ENCODE measurements at regions not wholly inside any gene's neighbourhood (a gene's known extent, or its start where the extent isn't known, plus 50 kb on each side); places are given as distances from the start of the nearest gene placed in this dataset.

DNA sequence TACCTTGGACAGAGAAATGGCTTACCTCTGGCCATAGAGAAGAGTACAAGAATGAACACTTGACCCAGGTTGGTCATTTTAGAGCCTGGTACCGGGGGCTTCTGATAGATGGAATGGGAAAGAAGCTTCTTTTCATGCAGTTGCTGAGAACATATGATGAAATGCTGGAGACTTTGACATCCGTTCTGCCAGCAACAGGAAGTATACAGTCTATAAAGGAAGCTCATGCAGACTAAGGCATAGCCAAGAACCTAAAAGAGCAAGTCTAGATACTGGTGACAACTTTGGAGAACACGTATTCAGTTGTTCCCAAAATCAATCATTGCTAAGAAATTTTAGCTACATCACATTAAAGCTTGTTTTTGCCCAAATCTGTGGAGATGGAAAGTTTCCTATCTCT is 894.6 kb downstream of the METTL15 start:
- no peak for ATAC-seq
- intact Hi-C loops (cut with DNase I), result no loop called here
- no peak for DNase-seq

DNA sequence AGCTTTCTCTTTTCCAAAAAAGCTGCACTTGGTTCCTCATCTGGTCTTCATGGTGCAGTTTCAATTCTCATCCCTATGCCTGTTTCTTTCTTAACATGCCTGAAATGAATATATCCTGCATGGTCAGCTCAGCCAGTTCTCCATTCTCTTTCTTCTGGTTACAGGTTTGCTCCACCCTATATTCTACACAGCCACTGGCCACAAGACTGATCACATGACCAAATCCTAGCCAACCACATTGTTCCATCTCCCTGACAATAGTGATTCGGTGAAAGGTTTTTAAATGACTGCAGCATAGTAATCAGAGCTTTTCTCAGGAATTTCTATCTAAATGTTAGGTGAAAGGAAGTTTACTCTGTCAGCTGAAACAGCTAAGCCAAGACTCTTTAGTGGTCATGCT is 891.4 kb downstream of the METTL15 start:
- no peak for DNase-seq
- ATAC-seq, result no peak
- intact Hi-C loops (cut with DNase I), result no loop called here

DNA sequence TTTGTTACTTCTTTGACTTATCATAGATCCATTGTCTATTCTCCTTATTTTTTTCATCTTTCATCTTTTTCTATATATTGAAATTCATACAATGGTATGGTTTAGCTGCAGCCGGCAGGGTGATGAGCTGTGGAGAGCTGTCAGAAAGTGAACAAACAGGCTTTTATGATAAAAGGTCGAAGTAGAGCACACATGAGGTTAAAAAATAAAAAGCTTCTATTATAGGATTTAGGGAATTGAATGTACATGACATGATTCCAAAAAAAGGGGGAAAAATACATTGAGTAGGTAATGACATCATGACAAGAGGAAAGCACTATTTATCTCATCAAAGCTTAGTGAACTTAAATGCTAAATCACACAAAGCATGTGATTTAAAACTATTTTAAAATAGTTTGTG is 884.8 kb downstream of the METTL15 start:
- ATAC-seq (no peak), DNase-seq (no peak)
- intact Hi-C loops (cut with DNase I), result no loop called here

DNA sequence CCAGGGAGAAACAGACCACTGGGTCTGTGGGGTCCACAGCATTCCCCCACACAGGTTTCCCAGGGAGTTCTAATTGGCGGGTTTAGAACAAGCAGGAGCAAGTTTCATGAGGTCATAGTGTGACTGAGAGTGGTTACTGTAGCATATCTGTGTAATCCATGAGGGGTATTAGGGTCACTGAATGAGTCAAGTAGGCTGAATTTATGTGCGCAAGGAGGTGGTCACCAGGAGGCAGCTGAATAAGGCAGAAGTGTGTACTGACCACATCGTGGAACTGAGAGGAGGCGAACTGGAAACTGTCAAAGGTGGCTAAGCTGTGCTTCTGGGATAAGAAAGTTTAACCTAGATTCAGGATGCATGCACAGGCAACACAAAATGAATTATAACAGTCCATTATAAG is 876.0 kb downstream of the METTL15 start:
- intact Hi-C loops (cut with DNase I), result no loop called here
- ATAC-seq (no peak), DNase-seq (no peak)

DNA sequence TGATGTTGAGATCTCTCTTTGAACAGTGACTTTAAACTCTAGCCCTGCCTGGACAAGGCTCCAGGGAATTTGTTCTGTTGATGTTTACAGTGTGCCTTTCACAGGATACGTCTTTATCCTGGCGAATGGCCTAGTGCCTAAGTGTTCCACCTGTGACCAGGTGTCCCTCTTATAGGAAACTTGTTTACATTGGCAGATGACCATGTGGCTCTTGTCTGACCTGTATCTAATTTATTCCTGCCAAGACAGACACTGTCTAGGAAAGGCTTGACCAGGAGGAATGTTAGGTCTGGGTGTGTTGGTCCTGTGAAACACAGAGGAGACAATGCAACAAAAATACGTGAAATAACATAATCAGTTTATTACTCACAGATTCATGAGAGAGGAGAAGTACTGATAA is 875.6 kb downstream of the METTL15 start:
- intact Hi-C loops (cut with DNase I), result no loop called here
- ATAC-seq, result no peak

DNA sequence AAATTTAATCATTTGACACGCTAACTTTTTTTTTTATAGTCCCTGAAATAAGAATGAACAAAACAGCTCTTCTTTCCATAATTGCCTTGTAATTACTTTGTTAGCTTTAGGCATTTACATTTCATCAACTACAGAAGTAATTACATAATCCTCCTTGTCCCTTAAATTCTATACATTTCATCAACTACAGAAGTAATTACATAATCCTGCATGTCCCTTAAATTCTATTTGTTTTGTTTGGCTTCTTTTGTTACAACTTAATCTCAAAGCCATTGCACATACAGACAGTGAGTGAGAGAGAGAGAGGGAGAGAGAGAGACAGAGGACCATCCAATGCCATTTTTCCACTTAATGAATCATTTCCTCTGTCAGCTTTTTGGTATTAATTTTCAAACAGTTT is 873.2 kb downstream of the METTL15 start:
- ATAC-seq (no peak), DNase-seq (no peak)
- intact Hi-C loops (cut with DNase I), result no loop called here

More for the DNA sequence above, 875.6 kb downstream of the METTL15 start:
- DNase-seq, result no peak

DNA sequence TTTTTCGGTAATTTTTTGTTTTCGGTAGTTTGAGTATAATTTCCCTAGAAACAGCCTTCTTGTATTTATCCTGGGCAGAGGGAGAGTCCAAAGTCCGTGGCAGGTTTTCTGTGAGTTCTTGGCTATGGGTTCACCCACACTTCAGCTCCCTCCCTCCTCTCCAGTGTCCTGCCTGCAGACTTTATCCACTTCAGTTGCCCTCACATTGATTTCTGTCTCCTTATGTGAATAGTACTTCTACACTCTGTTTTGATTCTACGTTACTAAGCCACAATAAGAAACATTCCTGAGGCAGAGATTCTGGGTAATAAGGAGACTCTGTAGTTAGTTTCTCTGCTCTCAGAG is 868.6 kb downstream of the METTL15 start:
- intact Hi-C loops (cut with DNase I), result no loop called here
- DNase-seq (no peak), ATAC-seq (no peak)

DNA sequence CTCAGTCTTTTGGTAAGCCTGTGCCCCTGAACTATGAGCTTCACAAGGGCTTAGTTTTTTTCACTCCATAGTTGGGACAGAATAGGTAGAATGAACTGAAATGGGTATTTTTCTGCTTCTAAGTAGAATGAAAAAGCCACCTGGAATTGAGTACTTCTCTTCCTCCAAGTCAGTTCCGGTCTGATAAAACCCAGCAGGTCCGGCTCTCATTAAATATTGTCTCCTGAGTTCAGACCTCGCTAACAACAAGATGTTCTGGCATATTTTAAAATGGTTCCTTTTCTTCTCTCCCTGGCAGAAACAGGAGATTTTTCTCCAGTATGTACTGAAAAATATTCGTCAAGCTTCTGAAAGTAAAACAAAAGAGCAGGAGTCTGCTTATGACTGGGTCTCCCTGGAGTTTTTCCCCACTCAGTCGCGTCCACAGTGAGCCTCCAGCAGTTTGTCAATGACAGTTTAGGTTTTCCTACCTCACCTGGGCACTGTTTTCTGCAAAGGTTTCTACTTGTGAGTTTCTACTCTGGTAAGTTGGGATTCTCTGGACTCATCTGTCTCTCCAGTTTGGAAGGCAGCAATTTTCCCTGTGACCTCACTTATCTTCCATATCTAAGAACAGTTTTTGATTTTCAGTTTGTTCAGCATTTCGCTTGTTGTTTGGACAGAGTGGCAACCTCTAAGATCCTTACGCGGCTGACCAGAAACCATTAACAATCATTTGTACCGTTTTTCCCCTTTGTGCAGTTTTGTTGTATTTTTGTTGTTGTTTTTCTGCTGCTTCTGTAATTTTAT is 868.0 kb downstream of the METTL15 start:
- ATAC-seq (no peak), DNase-seq (no peak)
- intact Hi-C loops (cut with DNase I), result no loop called here

DNA sequence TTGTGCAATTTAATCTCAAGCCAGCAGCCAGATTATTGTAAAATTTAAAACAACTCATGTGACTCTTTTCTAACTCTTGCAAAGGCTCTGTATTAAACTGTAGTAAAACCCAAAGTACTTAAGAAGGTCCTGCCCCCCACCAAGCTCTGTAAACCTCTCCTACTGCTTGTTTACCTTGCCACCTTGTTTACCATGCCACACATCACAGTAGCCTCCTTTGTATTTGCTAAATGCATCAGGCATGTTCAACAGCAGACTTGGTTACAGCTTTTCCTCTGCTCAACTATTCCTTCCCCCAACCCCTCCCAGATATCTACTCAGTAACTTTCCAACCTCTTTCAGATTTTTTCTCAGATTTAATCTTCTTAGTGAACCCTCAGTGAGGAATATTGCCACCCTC is 861.6 kb downstream of the METTL15 start:
- ATAC-seq (no peak), DNase-seq (no peak)
- intact Hi-C loops (cut with DNase I), result no loop called here

DNA sequence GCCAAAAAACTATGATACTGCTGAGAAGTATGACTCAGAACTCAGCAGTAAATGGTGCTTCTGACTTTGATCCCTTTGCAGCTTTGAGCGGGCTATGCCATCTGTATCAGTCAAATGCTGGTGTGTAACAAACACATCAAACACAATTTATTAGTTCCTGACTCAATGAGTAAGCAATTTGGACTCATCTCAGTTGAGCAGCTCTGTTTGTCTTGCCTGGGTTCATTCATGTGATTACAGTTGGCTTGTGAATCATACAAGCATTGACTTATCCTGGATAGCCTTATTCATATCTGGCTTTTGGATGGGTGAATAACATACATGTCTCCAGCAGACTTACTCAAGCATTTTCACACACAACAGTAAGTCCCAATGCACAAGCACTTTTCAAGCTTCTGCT is 858.8 kb downstream of the METTL15 start:
- DNase-seq, result no peak
- ATAC-seq, result no peak
- intact Hi-C loops (cut with DNase I), result no loop called here

DNA sequence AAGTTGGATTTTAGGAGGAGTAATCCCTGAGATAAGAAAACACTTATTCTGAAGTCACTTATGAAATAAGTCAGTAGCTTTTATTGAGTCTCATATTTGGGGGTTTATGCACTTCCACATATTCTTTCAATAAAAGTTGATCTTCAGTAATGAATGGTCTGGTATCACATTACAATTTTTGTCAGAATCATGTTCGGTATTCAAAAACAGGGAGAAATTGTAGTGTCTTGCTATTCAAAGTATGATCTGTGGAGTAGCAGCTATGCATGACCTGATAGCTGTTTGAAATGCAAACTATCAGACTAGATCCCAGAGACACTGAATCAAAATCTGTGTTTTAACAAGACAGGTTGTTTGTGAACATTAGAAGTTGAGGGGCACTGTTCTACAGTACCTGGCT is 857.6 kb downstream of the METTL15 start:
- intact Hi-C loops (cut with DNase I), result no loop called here
- ATAC-seq, result no peak

DNA sequence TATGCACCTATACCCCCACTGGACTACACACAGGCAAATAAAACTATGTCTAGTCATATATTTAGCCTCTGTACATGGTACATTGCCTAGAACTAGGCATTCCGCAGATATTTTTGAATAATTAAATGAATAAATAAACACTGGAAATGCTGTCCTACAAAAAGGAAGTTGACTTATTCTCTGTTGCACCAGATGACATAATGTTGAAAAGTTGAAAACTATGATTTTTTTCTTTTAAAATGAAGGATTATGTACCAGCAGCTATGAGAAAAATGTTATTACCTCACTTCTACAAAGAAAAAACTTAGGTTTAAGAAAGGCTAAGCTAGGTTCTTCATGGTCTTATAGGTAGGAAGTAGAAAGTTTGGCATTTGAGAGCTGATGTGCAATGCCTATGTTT is 856.6 kb downstream of the METTL15 start:
- no peak for ATAC-seq

More for the DNA sequence above, 857.6 kb downstream of the METTL15 start:
- no peak for DNase-seq

DNA sequence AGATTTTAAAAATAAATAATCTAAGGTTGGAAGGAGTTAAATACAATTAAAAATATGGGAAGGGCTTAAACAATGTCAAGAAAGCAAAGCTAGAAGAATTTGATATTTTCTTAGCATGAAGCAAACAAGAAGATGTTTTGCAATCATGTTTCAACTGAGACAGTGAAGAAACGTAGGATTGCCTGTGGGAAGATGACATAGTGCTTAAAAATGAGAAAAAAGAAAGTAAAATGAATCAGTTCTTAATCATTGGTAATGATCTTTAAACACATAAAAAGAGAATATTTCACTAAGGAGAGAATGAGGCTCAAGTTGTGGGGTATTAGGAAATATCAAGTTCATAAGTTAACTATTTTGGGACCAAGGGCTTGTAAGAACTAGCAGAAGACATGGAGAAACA is 855.0 kb downstream of the METTL15 start:
- DNase-seq (no peak), ATAC-seq (no peak)
- intact Hi-C loops (cut with DNase I), result no loop called here

More for the DNA sequence above, 856.6 kb downstream of the METTL15 start:
- DNase-seq, result no peak
- intact Hi-C loops (cut with DNase I), result no loop called here

DNA sequence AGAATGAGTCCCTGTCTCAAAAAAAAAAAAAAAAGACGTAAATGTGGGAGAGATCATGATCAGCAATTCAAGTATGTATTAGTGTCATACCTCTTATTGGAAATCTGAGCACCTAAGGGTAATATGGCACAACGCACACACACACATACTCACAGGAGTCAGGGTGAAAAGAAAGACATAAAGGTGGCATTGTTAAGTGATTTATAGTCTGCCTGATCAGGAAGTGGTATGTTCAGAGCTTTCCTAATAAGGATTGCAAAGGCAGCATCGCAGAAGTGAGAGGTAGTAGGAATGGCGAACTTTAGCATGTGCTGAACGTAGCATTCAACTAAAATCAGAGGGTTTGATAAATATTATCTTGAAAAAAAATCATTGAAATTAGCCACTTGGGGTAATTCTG is 854.3 kb downstream of the METTL15 start:
- DNase-seq, result no peak
- intact Hi-C loops (cut with DNase I), result no loop called here
- no peak for ATAC-seq

DNA sequence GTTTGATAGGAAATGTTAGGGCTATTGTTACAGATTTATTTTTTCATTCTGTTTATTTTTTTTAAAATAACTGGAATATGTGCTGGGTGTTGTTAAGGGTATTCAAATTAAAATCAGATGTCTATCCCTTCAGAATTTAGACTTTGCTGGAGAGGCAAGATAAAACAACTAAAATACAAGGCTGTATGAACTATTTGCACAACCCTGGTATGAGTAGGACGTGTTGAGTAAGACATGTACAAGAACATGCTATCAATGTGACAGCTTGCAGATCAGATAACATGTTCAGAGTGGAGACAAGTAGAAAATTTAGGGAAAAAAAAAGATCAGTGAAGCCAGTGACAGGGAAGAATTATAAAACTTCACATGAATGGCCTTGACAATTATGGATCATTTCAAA is 853.5 kb downstream of the METTL15 start:
- no peak for ATAC-seq
- intact Hi-C loops (cut with DNase I), result no loop called here
- no peak for DNase-seq

DNA sequence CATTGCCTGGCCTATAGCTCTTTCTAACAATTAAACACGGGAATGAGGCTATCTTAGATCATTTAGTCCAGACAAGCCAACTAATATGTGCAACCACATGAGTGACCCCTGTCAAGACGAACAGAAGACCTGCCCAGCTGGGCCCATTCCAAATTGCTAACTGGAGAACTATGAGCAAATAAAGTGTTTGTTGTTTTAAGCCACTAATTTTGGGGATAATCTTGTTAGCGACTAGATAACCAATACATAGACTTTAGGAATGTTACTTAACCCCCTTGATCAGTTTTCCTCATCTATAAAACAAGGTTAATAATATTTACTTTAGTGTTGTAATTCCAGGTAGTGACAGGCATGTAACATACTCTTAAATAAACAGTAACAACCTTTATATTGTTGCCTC is 848.3 kb downstream of the METTL15 start:
- DNase-seq (no peak), ATAC-seq (no peak)
- intact Hi-C loops (cut with DNase I), result no loop called here

DNA sequence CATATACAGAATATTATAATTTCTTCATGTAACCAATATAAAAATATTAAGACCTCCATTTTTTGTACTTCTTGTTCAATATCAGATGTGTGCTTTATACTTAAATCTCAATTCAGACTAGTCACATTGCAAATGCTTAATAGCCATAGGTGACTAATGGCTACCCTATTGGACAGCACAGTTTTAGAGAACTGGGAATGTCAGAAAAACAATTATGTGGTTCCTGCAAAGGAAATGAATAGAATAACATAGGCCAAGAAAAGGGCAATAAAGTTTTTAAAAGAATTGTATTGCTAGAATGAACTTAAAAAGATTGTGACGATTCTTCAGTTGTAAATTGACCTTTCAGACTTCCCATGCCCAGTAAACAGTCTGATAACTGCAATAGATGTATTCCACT is 843.0 kb downstream of the METTL15 start:
- intact Hi-C loops (cut with DNase I), result no loop called here
- DNase-seq (no peak), ATAC-seq (no peak)

DNA sequence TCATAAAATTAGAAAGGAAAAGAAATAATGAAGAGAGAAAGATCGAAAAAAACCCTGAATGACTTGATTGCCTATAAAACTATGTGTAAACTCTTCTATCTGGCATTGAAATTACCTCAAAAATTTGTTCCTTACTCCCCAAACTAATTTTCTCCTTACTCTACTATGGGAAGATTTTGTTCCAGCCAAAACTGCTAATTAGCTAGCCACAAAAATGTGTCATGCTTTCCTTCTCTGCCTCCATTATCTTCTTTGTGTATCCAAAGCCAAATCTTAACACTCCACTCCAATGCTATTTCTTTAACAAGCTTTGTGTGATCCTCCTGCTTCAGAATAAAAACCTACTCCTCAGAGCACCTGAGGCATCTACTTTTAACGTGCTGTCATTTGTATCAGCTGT is 831.2 kb downstream of the METTL15 start:
- intact Hi-C loops (cut with DNase I), result no loop called here
- ATAC-seq, result no peak
- no peak for DNase-seq

DNA sequence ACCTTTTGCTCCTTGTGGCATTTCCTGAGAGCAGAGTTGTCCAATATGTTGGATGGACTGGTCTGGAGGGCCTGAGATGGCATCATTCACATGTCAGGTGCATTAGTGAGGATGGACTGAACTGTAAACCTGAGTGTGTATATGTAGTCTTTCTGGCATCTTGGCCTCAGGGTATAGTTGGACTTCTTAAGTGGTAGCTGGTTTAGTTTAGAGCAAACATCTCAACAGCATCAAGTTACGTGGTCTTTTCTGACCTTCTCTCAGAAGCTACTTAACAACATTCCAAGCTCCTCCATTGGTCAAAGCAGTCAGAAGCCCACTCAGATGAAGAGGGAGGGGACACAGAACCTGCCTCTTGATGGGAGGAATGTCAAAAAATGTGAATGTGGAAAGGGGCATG is 829.9 kb downstream of the METTL15 start:
- ATAC-seq, result no peak
- no peak for DNase-seq
- intact Hi-C loops (cut with DNase I), result no loop called here

DNA sequence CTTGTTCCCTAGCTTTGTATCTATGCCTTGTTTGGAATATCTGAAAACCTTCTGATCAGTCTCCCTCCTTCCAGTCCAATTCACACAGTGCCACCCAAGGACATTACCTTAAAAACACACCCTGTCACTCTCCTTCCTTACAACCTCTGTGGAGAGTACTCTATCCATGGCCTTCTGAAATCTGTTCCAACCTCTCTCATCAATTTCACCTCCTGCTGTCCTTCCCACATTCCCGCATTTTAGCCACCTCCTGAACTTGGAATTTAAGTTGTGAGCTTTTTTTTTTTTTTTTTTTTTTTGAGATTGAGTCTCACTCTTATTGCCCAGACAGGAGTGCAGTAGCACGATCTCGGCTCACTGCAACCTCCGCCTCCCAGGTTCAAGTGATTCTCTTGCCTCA is 824.8 kb downstream of the METTL15 start:
- DNase-seq (no peak), ATAC-seq (no peak)
- intact Hi-C loops (cut with DNase I), result no loop called here

DNA sequence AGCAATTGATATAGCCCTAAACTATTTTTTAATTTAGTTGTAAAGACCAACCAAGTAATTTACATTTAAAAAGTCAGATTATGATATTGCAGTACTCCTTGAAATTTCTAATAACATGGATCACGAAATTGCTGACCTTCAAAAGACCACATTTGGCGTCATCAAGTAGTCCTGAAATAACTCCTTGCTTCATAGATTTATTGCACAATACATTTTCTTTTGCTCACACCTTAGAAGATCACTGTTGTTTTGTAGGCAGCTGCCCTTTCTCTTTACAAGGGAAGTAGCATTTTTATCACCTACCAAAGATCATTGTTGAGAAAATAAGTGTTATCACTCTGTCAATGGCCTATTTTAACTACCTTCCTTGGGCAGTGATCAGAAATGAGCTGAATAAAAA is 815.8 kb downstream of the METTL15 start:
- intact Hi-C loops (cut with DNase I), result no loop called here
- ATAC-seq (no peak), DNase-seq (no peak)
